SU-DHL-6 (cell line): ENCODE measurements at regions not wholly inside any gene's neighbourhood (a gene's known extent, or its start where the extent isn't known, plus 50 kb on each side); places are given as distances from the start of the nearest gene placed in this dataset.
"Not testable (repeated sequence)": the region's sequence is repeated elsewhere in the genome, so short reads cannot be mapped to it uniquely, and the experiment has no call there.

Experiments used
- EZH2phosphoT487 ChIP-seq: fragments of 200-600 bp; sonication (generic), shearing (Covaris generic); conservative IDR thresholded peaks from 2 replicates; pipeline ENCODE4 v1.6.1; 2018; ENCODE audit warnings: mild to moderate bottlenecking, antibody characterized with exemption, low read length, moderate library complexity, mixed read lengths
- TF ChIP-seq, protein P1 (sequence below): fragments of 200-600 bp; sonication (generic); IDR thresholded peaks from one replicate; pipeline ENCODE4 v1.5.1; 2017; ENCODE audit warnings: antibody characterized with exemption, mild to moderate bottlenecking, low read length, moderate library complexity; ENCODE audit not compliant: insufficient read depth, poor library complexity, severe bottlenecking

- TF ChIP-seq, protein P1, sequence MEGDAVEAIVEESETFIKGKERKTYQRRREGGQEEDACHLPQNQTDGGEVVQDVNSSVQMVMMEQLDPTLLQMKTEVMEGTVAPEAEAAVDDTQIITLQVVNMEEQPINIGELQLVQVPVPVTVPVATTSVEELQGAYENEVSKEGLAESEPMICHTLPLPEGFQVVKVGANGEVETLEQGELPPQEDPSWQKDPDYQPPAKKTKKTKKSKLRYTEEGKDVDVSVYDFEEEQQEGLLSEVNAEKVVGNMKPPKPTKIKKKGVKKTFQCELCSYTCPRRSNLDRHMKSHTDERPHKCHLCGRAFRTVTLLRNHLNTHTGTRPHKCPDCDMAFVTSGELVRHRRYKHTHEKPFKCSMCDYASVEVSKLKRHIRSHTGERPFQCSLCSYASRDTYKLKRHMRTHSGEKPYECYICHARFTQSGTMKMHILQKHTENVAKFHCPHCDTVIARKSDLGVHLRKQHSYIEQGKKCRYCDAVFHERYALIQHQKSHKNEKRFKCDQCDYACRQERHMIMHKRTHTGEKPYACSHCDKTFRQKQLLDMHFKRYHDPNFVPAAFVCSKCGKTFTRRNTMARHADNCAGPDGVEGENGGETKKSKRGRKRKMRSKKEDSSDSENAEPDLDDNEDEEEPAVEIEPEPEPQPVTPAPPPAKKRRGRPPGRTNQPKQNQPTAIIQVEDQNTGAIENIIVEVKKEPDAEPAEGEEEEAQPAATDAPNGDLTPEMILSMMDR, result not testable (repeated sequence)
- TF ChIP-seq EZH2phosphoT487, result not testable (repeated sequence)
Observed at GRCh38 chr2:134009906-134010305, 244.0 kb upstream of the MGAT5 start.
